ENCODE measurements at regions not wholly inside any gene's neighbourhood (a gene's known extent, or its start where the extent isn't known, plus 50 kb on each side); places are given as distances from the start of the nearest gene placed in this dataset.

- H3K4me1 Mint-ChIP-seq, result no peaks in the 10 kb centered on the region
- no peak overlapping the region for H3K27ac Mint-ChIP-seq
- no peaks in the 10 kb centered on the region for H3K27me3 Mint-ChIP-seq (ENCODE audit: insufficient read depth)
- no peak for DNase-seq
- 91 to 100% methylated on average over 1 to 5 of the region's 5 CpGs for WGBS, 2 experiments (ENCODE audit: insufficient coverage in 1 of 2, insufficient read length in 1 of 2)
- Histone ChIP-seq H3K36me3 (ENCODE audit: control insufficient read depth, insufficient read depth, low read length) (no peaks in the 10 kb centered on the region), H3K4me1 (ENCODE audit: control insufficient read depth, insufficient read depth, low read length) (no peaks in the 10 kb centered on the region), H3K9ac (ENCODE audit: extremely low read depth, low read length, poor library complexity, severe bottlenecking) (no peak overlapping the region), H3K27me3 (ENCODE audit: control insufficient read depth, insufficient read depth, low read length, poor library complexity, severe bottlenecking) (no peaks in the 10 kb centered on the region), H3K27ac (ENCODE audit: low read depth, low read length) (no peak overlapping the region), H3K9me3 (ENCODE audit: control insufficient read depth, low read length) (peaks cover 5% of the 10 kb centered on the region), H3K4me3 (ENCODE audit: low read length) (no peak overlapping the region)
- H3K4me3 Mint-ChIP-seq, result no peak overlapping the region
- H3K36me3 Mint-ChIP-seq (ENCODE audit: low read depth), result no peaks in the 10 kb centered on the region
- H3K9me3 Mint-ChIP-seq, result no peaks in the 10 kb centered on the region
- TF ChIP-seq CTCF (conservative IDR thresholded peaks at IDR 0.05), result no peak
Observed at GRCh38 chr5:152487130-152487529, 82.1 kb upstream of the NMUR2 start.

DNA sequence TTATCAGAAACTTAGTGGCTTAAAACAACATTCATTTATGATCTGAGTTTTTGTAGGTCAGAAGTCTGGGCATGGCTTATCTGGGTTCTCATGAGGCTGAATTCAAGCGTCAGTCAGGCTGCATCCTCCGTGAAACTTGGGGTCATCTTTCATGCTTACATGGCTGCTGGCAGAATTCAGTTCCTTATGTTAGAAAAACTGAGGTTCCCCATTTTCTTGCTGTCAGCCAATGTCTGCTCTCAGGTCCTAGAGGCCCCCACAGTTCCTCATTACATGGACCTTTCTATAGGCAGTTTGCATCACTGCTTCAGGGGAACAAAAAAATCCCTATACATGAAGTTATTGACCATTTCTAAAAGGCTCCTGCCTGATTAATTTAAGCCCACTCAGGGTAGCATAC, 83.8 kb upstream of the NMUR2 start:
- H3K9me3 Mint-ChIP-seq, result no peaks in the 10 kb centered on the region
- no peaks in the 10 kb centered on the region for H3K27me3 ChIP-seq (ENCODE audit: control insufficient read depth, insufficient read depth, low read length, poor library complexity, severe bottlenecking)
- no peaks in the 10 kb centered on the region for H3K27me3 Mint-ChIP-seq (ENCODE audit: insufficient read depth)
- H3K4me1 ChIP-seq (ENCODE audit: control insufficient read depth, insufficient read depth, low read length), result no peaks in the 10 kb centered on the region
- H3K4me3 Mint-ChIP-seq, result no peak overlapping the region
- H3K4me1 Mint-ChIP-seq, result no peaks in the 10 kb centered on the region
- H3K36me3 Mint-ChIP-seq (ENCODE audit: low read depth), result no peaks in the 10 kb centered on the region
- TF ChIP-seq CTCF (conservative IDR thresholded peaks at IDR 0.05), result no peak
- no peak overlapping the region for H3K27ac ChIP-seq (ENCODE audit: low read depth, low read length)
- no peaks in the 10 kb centered on the region for H3K36me3 ChIP-seq (ENCODE audit: control insufficient read depth, insufficient read depth, low read length)
- WGBS, 2 experiments (ENCODE audit: insufficient coverage in 1 of 2, insufficient read length in 1 of 2), result 95 to 100% methylated on average over 2 of the region's 2 CpGs
- peaks cover 5% of the 10 kb centered on the region for H3K9me3 ChIP-seq (ENCODE audit: control insufficient read depth, low read length)
- no peak for DNase-seq
- no peak overlapping the region for H3K27ac Mint-ChIP-seq
- no peak overlapping the region for H3K4me3 ChIP-seq (ENCODE audit: low read length)
- no peak overlapping the region for H3K9ac ChIP-seq (ENCODE audit: extremely low read depth, low read length, poor library complexity, severe bottlenecking)

GRCh38 chr5:152499814-152500535, 94.9 kb upstream of the NMUR2 start:
- Mint-ChIP-seq H3K27me3 (ENCODE audit: insufficient read depth) (no peaks in the 10 kb centered on the region), H3K27ac (no peak overlapping the region), H3K4me3 (no peak overlapping the region), H3K9me3 (peaks cover 6% of the 10 kb centered on the region), H3K36me3 (ENCODE audit: low read depth) (no peaks in the 10 kb centered on the region), H3K4me1 (peaks cover 2% of the 10 kb centered on the region)
- no peak for TF ChIP-seq CTCF (conservative IDR thresholded peaks at IDR 0.05)
- DNase-seq, result no peak
- Histone ChIP-seq H3K4me1 (ENCODE audit: control insufficient read depth, insufficient read depth, low read length) (no peaks in the 10 kb centered on the region), H3K27ac (ENCODE audit: low read depth, low read length) (no peak overlapping the region), H3K9me3 (ENCODE audit: control insufficient read depth, low read length) (peaks cover 19% of the 10 kb centered on the region), H3K9ac (ENCODE audit: extremely low read depth, low read length, poor library complexity, severe bottlenecking) (no peak overlapping the region), H3K4me3 (ENCODE audit: low read length) (no peak overlapping the region), H3K27me3 (ENCODE audit: control insufficient read depth, insufficient read depth, low read length, poor library complexity, severe bottlenecking) (no peaks in the 10 kb centered on the region), H3K36me3 (ENCODE audit: control insufficient read depth, insufficient read depth, low read length) (no peaks in the 10 kb centered on the region)
- 70 to 100% methylated on average over 2 to 4 of the region's 4 CpGs for WGBS, 2 experiments (ENCODE audit: insufficient coverage in 1 of 2, insufficient read length in 1 of 2)

All from endodermal cell (in vitro differentiated cells).